Tibial nerve (tissue), 4 donors: ENCODE measurements at regions not wholly inside any gene's neighbourhood (a gene's known extent, or its start where the extent isn't known, plus 50 kb on each side); places are given as distances from the start of the nearest gene placed in this dataset.

ENCODE experiments used
- CTCF ChIP-seq, 5 experiments: fragments of 200-600 bp in 3 of 5; fragments of 450-650 bp in 2 of 5; sonication (generic) in 3 of 5; IDR thresholded peaks; one replicate each; pipeline ENCODE4 v1.5.1; 2016 to 2019; ENCODE audit warnings: antibody characterized with exemption in 5 of 5, mild to moderate bottlenecking in 3 of 5, moderate library complexity in 2 of 5
- EP300 ChIP-seq, 2 donors: sonication (generic); formaldehyde crosslinking; IDR thresholded peaks; one replicate each; pipeline ENCODE4 v1.6.1; 2017; ENCODE audit warnings: antibody characterized with exemption in 2 of 2, mild to moderate bottlenecking in 1 of 2
- POLR2A ChIP-seq, 2 donors: fragments of 450-650 bp; IDR thresholded peaks; one replicate each; pipeline ENCODE4 v1.6.1; 2017; ENCODE audit warnings: antibody characterized with exemption in 2 of 2, mild to moderate bottlenecking in 2 of 2, moderate library complexity in 2 of 2

GRCh38 chr2:107717661-107718060, 109.0 kb upstream of the RGPD4 start:
- TF ChIP-seq CTCF (IDR thresholded peaks at IDR 0.05), result no peak
- no peak for TF ChIP-seq POLR2A (IDR thresholded peaks at IDR 0.05)
- no peak for TF ChIP-seq EP300 (IDR thresholded peaks at IDR 0.05)
